ENCODE measurements at regions not wholly inside any gene's neighbourhood (a gene's known extent, or its start where the extent isn't known, plus 50 kb on each side); places are given as distances from the start of the nearest gene placed in this dataset.

GRCh38 chr20:58137651-58138265 lies 90.7 kb downstream of the ANKRD60 start:
- TF ChIP-seq CTCF (IDR thresholded peaks at IDR 0.05; ENCODE audit: insufficient read depth, low read length, poor library complexity, severe bottlenecking): no peak
- no peak for TF ChIP-seq EZH2phosphoT487 (conservative IDR thresholded peaks at IDR 0.05; ENCODE audit: low read length)
- H3K9me3 ChIP-seq (ENCODE audit: insufficient read depth, low read length): no peaks in the 10 kb centered on the region
- no peak overlapping the region for H2AFZ ChIP-seq (ENCODE audit: low read depth, low read length, severe bottlenecking)
- H3F3A ChIP-seq (ENCODE audit: insufficient read depth): no peaks in the 10 kb centered on the region
- H3K27me3 ChIP-seq (ENCODE audit: low read length): 0 out of 2 replicates have a peak, but pooled peaks cover 2% of the 10 kb centered on the region
- H3K9me2 ChIP-seq (replicated peaks; ENCODE audit: insufficient read depth, low read length): no peaks in the 10 kb centered on the region
- no peaks in the 10 kb centered on the region for H3K79me2 ChIP-seq (ENCODE audit: insufficient read depth, low read length)
- no peak overlapping the region for H3K4me3 ChIP-seq (ENCODE audit: insufficient read depth, low read length, poor library complexity, severe bottlenecking)
- H3K36me3 ChIP-seq (ENCODE audit: low read length): no peaks in the 10 kb centered on the region
- H4K20me1 ChIP-seq (ENCODE audit: low read depth, low read length): no peaks in the 10 kb centered on the region
- no peak overlapping the region for H3K27ac ChIP-seq (ENCODE audit: low read depth, low read length)
- no peak overlapping the region for H3K4me2 ChIP-seq (ENCODE audit: low read depth, low read length, poor library complexity, severe bottlenecking)
- H3K9ac ChIP-seq (ENCODE audit: low read length): no peak overlapping the region

GRCh38 chr20:58137236-58137635 lies 91.2 kb downstream of the ANKRD60 start:
- Histone ChIP-seq H3F3A (ENCODE audit: insufficient read depth) (no peaks in the 10 kb centered on the region), H3K9me3 (ENCODE audit: insufficient read depth, low read length) (no peaks in the 10 kb centered on the region), H3K27ac (ENCODE audit: low read depth, low read length) (no peak overlapping the region), H3K79me2 (ENCODE audit: insufficient read depth, low read length) (no peaks in the 10 kb centered on the region), H3K9ac (ENCODE audit: low read length) (no peak overlapping the region), H3K9me2 (replicated peaks; ENCODE audit: insufficient read depth, low read length) (no peaks in the 10 kb centered on the region), H3K4me3 (ENCODE audit: insufficient read depth, low read length, poor library complexity, severe bottlenecking) (no peak overlapping the region), H3K4me2 (ENCODE audit: low read depth, low read length, poor library complexity, severe bottlenecking) (no peak overlapping the region), H2AFZ (ENCODE audit: low read depth, low read length, severe bottlenecking) (no peak overlapping the region), H3K27me3 (ENCODE audit: low read length) (0 out of 2 replicates have a peak, but pooled peaks cover 2% of the 10 kb centered on the region), H4K20me1 (ENCODE audit: low read depth, low read length) (no peaks in the 10 kb centered on the region), H3K36me3 (ENCODE audit: low read length) (no peaks in the 10 kb centered on the region)
- TF ChIP-seq EZH2phosphoT487 (conservative IDR thresholded peaks at IDR 0.05; ENCODE audit: low read length) (no peak), CTCF (IDR thresholded peaks at IDR 0.05; ENCODE audit: insufficient read depth, low read length, poor library complexity, severe bottlenecking) (no peak)

GRCh38 chr20:58136149-58136484 lies 92.3 kb downstream of the ANKRD60 start:
- no peaks in the 10 kb centered on the region for H3K36me3 ChIP-seq (ENCODE audit: low read length)
- H2AFZ ChIP-seq (ENCODE audit: low read depth, low read length, severe bottlenecking): no peak overlapping the region
- H3K4me2 ChIP-seq (ENCODE audit: low read depth, low read length, poor library complexity, severe bottlenecking): no peak overlapping the region
- H3K9ac ChIP-seq (ENCODE audit: low read length): no peak overlapping the region
- no peak overlapping the region for H3K4me3 ChIP-seq (ENCODE audit: insufficient read depth, low read length, poor library complexity, severe bottlenecking)
- no peaks in the 10 kb centered on the region for H3K9me3 ChIP-seq (ENCODE audit: insufficient read depth, low read length)
- H3K27ac ChIP-seq (ENCODE audit: low read depth, low read length): no peak overlapping the region
- H4K20me1 ChIP-seq (ENCODE audit: low read depth, low read length): no peaks in the 10 kb centered on the region
- H3K79me2 ChIP-seq (ENCODE audit: insufficient read depth, low read length): no peaks in the 10 kb centered on the region
- 0 out of 2 replicates have a peak, but pooled peaks cover 2% of the 10 kb centered on the region for H3K27me3 ChIP-seq (ENCODE audit: low read length)
- no peaks in the 10 kb centered on the region for H3K9me2 ChIP-seq (replicated peaks; ENCODE audit: insufficient read depth, low read length)
- TF ChIP-seq CTCF (IDR thresholded peaks at IDR 0.05; ENCODE audit: insufficient read depth, low read length, poor library complexity, severe bottlenecking): no peak
- TF ChIP-seq EZH2phosphoT487 (conservative IDR thresholded peaks at IDR 0.05; ENCODE audit: low read length): no peak
- H3F3A ChIP-seq (ENCODE audit: insufficient read depth): no peaks in the 10 kb centered on the region
